Thyroid gland (tissue), 4 donors: ENCODE measurements at regions not wholly inside any gene's neighbourhood (a gene's known extent, or its start where the extent isn't known, plus 50 kb on each side); places are given as distances from the start of the nearest gene placed in this dataset.

ENCODE experiments used
- POLR2A ChIP-seq, 2 donors: fragments of 450-650 bp; IDR thresholded peaks; one replicate each; pipeline ENCODE4 v1.6.1; 2017; ENCODE audit warnings: antibody characterized with exemption in 2 of 2, mild to moderate bottlenecking in 2 of 2, moderate library complexity in 1 of 2
- TF ChIP-seq, protein P1 (sequence below), 6 experiments: fragments of 200-600 bp in 3 of 6; fragments of 450-650 bp in 3 of 6; sonication (generic) in 3 of 6; IDR thresholded peaks; one replicate each; pipeline ENCODE4 v1.5.1; 2016 to 2019; ENCODE audit warnings: antibody characterized with exemption in 6 of 6, mild to moderate bottlenecking in 2 of 6, inconsistent platforms in 1 of 6, moderate library complexity in 1 of 6

DNA sequence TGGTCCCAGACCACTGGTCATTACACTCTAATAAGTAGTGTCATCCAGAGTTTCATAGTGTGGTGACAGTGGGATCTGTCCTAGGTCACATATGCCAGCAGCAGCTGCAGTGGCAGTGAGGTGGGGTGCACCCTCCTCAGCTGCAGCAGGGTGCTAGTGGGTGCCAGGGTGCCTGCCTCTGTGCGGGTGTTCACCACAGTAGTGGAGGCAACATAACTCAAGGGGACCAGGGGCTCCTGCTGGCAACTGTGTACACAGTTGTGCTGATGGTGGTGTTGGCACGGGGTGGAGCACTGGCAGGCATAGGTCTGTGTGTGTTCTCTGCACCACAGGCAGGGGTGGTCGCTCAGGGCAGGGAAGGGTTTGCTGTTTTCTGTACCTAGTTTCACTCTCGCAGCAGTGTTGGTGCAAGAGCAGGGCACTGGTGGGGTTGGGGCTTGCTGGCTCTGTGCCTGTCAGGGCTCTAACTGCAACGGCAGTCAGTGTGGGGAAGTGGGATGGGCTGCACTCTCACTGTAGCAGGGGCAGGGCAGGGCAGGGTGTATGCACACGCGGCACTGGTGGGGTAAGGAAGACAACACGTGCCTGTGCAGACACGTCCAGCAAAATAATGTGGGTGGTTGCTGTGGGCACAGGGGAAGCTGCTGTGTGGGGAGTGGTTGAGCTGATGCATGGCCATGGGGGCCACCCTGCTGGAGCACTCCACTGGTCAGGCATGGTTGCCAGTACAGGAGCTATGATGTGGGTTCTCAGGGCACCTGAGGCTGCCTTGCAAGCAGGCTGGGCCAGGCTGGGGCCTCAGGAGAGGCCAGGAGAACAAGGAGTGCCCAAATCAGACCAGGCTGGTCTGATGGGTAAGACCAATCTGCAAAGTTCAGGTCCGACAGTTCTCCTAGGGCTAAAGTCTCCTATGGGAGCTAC is 226.6 kb downstream of the MEIS1 start:
- TF ChIP-seq, protein P1, sequence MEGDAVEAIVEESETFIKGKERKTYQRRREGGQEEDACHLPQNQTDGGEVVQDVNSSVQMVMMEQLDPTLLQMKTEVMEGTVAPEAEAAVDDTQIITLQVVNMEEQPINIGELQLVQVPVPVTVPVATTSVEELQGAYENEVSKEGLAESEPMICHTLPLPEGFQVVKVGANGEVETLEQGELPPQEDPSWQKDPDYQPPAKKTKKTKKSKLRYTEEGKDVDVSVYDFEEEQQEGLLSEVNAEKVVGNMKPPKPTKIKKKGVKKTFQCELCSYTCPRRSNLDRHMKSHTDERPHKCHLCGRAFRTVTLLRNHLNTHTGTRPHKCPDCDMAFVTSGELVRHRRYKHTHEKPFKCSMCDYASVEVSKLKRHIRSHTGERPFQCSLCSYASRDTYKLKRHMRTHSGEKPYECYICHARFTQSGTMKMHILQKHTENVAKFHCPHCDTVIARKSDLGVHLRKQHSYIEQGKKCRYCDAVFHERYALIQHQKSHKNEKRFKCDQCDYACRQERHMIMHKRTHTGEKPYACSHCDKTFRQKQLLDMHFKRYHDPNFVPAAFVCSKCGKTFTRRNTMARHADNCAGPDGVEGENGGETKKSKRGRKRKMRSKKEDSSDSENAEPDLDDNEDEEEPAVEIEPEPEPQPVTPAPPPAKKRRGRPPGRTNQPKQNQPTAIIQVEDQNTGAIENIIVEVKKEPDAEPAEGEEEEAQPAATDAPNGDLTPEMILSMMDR (IDR thresholded peaks at IDR 0.05) = no peak
- TF ChIP-seq POLR2A (IDR thresholded peaks at IDR 0.05) = no peak
